CD4-positive, alpha-beta T cell (primary cell): ENCODE measurements at regions not wholly inside any gene's neighbourhood (a gene's known extent, or its start where the extent isn't known, plus 50 kb on each side); places are given as distances from the start of the nearest gene placed in this dataset.

Experiments used
- ATAC-seq: fragments of 200-7000 bp; cut with Tn5 transposase; one replicate; pipeline ENCODE4 v1.10.0; 2022; ENCODE audit warnings: mild to moderate bottlenecking; ENCODE audit not compliant: poor library complexity
- CTCF ChIA-PET: fragments of 350-600 bp; sonication (Branson Sonifier 250); formaldehyde crosslinking; loops from one replicate; lab custom pipeline; 2021; ENCODE audit warnings: antibody characterized with exemption, inconsistent platforms; lab: Charles Lee
- POLR2A ChIA-PET: fragments of 350-600 bp; sonication (Branson Sonifier 250); formaldehyde crosslinking; loops from one replicate; lab custom pipeline; 2021; ENCODE audit warnings: antibody characterized with exemption, inconsistent platforms; lab: Charles Lee
- DNase-seq, 14 experiments: peaks; one replicate each; pipeline ENCODE4 v3.0.0-alpha.2; 2013 to 2020; ENCODE audit warnings: mixed read lengths in 2 of 14
- H3K27ac ChIP-seq, 2 donors: one replicate each; pipeline versions ENCODE4 v1.5.1 to v1.7.0; 2013; ENCODE audit warnings: low read length in 2 of 2, low read depth in 1 of 2, mild to moderate bottlenecking in 1 of 2
- H3K27me3 ChIP-seq, 2 experiments: 1 replicate in 1 of 2; 2 replicates in 1 of 2; pipeline versions ENCODE4 v1.6.1 to v1.7.0; 2013; ENCODE audit warnings: low read length in 2 of 2, control low read depth in 1 of 2, mild to moderate bottlenecking in 1 of 2, moderate library complexity in 1 of 2; ENCODE audit not compliant: insufficient read depth in 2 of 2, control insufficient read depth in 1 of 2
- H3K36me3 ChIP-seq: one replicate; pipeline ENCODE4 v1.6.1; 2013; ENCODE audit warnings: low read length, control low read depth; ENCODE audit not compliant: insufficient read depth
- H3K4me1 ChIP-seq: one replicate; pipeline ENCODE4 v1.6.1; 2013; ENCODE audit warnings: low read length, control low read depth; ENCODE audit not compliant: insufficient read depth
- H3K4me3 ChIP-seq: one replicate; pipeline ENCODE4 v1.5.1; 2013; ENCODE audit warnings: mild to moderate bottlenecking, low read length, moderate library complexity
- H3K9me3 ChIP-seq, 2 experiments: 1 replicate in 1 of 2; 2 replicates in 1 of 2; pipeline versions ENCODE4 v1.6.1 to v1.7.0; 2013; ENCODE audit warnings: low read length in 2 of 2, mild to moderate bottlenecking in 2 of 2, control low read depth in 1 of 2, moderate library complexity in 1 of 2; ENCODE audit not compliant: control insufficient read depth in 1 of 2, insufficient read depth in 1 of 2
- H3K27ac Mint-ChIP-seq: one replicate; pipeline ENCODE4 v1.8.0; 2020; ENCODE audit warnings: mixed read lengths
- H3K27me3 Mint-ChIP-seq: one replicate; pipeline ENCODE4 v1.8.0; 2021; ENCODE audit warnings: mixed read lengths
- H3K36me3 Mint-ChIP-seq: one replicate; pipeline ENCODE4 v1.8.0; 2021; ENCODE audit warnings: low read depth, mixed read lengths
- H3K4me1 Mint-ChIP-seq: one replicate; pipeline ENCODE4 v1.8.0; 2021; ENCODE audit warnings: low read depth, mixed read lengths
- H3K4me3 Mint-ChIP-seq: one replicate; pipeline ENCODE4 v1.8.0; 2020; ENCODE audit warnings: mild to moderate bottlenecking, mixed read lengths
- H3K9me3 Mint-ChIP-seq: one replicate; pipeline ENCODE4 v1.8.0; 2020; ENCODE audit warnings: mixed read lengths
- intact Hi-C, 2 experiments: fragments of 100-400 bp; cut with DNase I in 1 of 2; cut with micrococcal nuclease in 1 of 2; formaldehyde crosslinking; loops; one replicate each; pipeline versions ENCODE4 v1.15.1 to v1.9.0; 2023 to 2025; cut with DNase I, micrococcal nuclease
- TF ChIP-seq, protein P1 (sequence below): fragments of 200-600 bp; IDR thresholded peaks from one replicate; pipeline ENCODE4 v1.8.0; 2022; ENCODE audit warnings: antibody characterized with exemption, mild to moderate bottlenecking

DNA sequence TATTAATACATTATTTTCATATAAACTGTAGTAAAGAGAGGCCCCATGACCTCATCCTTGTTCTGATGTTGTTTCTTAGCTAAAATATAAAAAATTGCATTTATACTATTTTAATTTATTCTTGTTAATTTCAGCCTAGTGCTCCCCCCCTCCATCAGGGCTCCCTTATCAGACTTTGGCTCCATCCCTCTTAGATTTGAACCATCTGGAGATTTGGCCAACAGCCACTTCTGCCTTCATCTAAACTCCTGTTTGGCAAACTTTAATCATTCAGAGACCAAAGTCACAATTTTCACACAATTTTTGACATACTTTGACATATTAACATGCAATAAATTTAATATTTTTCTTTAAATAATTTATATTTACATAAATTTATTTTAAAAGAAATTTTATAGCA, 569.3 kb downstream of the TDRD15 start:
- H3K9me3 Mint-ChIP-seq, result peaks cover 2% of the 10 kb centered on the region
- TF ChIP-seq, protein P1, sequence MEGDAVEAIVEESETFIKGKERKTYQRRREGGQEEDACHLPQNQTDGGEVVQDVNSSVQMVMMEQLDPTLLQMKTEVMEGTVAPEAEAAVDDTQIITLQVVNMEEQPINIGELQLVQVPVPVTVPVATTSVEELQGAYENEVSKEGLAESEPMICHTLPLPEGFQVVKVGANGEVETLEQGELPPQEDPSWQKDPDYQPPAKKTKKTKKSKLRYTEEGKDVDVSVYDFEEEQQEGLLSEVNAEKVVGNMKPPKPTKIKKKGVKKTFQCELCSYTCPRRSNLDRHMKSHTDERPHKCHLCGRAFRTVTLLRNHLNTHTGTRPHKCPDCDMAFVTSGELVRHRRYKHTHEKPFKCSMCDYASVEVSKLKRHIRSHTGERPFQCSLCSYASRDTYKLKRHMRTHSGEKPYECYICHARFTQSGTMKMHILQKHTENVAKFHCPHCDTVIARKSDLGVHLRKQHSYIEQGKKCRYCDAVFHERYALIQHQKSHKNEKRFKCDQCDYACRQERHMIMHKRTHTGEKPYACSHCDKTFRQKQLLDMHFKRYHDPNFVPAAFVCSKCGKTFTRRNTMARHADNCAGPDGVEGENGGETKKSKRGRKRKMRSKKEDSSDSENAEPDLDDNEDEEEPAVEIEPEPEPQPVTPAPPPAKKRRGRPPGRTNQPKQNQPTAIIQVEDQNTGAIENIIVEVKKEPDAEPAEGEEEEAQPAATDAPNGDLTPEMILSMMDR, result no peak
- Histone ChIP-seq H3K4me1 (no peaks in the 10 kb centered on the region), H3K27me3 (no peaks in the 10 kb centered on the region), H3K9me3 (peaks cover 0 to 3% of the 10 kb centered on the region in 2 experiments), H3K4me3 (no peak overlapping the region), H3K27ac (no peak overlapping the region), H3K36me3 (no peaks in the 10 kb centered on the region)
- H3K4me1 Mint-ChIP-seq, result no peaks in the 10 kb centered on the region
- ChIA-PET CTCF (no interaction called here), POLR2A (interaction anchor here (0.7 kb wide), 1 partner anchor 10 kb away, joined by 3 read pairs; no protein-coding TSS in a partner anchor)
- intact Hi-C loops, result no loop called here
- no peaks in the 10 kb centered on the region for H3K36me3 Mint-ChIP-seq
- no peak overlapping the region for H3K27ac Mint-ChIP-seq
- DNase-seq (no peak), ATAC-seq (no peak)
- no peaks in the 10 kb centered on the region for H3K27me3 Mint-ChIP-seq
- H3K4me3 Mint-ChIP-seq, result no peak overlapping the region

DNA sequence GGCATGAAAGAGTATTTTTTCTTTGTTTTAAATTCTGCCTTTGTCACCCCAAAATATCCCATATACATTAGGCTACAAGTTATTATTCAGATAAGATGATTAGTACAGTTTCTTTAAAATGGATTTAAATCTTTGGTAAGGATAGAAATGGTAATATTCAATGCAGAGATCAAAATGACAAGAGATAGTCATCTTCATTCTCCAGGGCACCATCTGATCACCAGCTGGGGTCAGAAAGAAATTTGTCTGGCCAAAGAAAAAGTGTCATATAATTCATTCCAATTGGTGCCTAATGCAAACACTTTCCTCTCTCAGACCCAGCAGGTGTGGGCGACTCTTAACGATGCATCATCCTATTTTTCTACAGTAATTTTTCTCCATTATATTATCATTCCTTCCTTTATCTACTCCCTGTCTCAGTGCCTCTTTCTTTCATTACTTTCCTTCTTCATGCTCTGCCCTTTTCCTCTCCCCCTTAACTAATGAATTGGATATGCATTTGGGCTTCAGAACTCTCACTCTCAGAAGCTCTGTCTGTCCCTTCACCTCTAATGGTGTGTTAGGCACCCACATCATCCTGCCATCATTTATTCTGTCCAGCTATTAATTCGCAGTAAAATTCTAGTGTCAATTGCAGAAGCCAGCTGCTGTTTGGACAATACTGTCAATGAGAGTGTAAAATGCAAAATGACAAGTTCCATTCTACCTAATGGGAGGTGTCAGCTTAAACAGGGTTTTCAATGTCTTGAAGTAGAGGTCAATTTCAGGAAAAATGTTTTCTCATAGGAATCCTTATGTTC, 570.5 kb downstream of the TDRD15 start:
- H3K9me3 ChIP-seq, result no peaks in the 10 kb centered on the region
- no peak overlapping the region for H3K27ac Mint-ChIP-seq
- DNase-seq (no peak), ATAC-seq (no peak)
- TF ChIP-seq, protein P1, result no peak
- H3K27me3 Mint-ChIP-seq, result no peaks in the 10 kb centered on the region
- no peaks in the 10 kb centered on the region for H3K4me1 ChIP-seq
- H3K36me3 Mint-ChIP-seq, result no peaks in the 10 kb centered on the region
- H3K36me3 ChIP-seq, result no peaks in the 10 kb centered on the region
- H3K4me3 Mint-ChIP-seq, result no peak overlapping the region
- no peak overlapping the region for H3K27ac ChIP-seq
- no peak overlapping the region for H3K4me3 ChIP-seq
- ChIA-PET POLR2A (no interaction called here), CTCF (no interaction called here)
- H3K4me1 Mint-ChIP-seq, result no peaks in the 10 kb centered on the region
- no peaks in the 10 kb centered on the region for H3K27me3 ChIP-seq
- H3K9me3 Mint-ChIP-seq, result peaks cover 4% of the 10 kb centered on the region
- intact Hi-C loops, result no loop called here

DNA sequence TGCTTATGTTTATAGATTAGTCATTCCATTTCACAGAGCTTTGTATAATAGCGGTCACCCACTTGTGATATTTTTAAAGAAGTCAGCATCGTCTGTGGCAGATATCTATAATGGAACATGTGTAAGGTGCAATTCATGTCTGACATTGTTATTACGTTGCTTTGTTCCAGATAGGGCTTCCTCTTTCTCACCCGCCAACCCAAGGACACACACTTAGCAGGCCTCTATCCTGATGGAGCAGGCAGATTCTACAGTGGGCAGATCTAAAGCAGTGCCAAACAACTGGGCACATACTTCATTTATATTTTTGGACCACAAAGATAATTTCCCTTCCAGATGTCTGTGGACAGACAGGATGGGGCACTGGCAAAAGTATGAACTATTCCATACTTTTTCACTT, 573.1 kb downstream of the TDRD15 start:
- intact Hi-C loops, result no loop called here

More for the DNA sequence above, 573.1 kb downstream of the TDRD15 start:
- H3K27me3 Mint-ChIP-seq, result no peaks in the 10 kb centered on the region
- no peaks in the 10 kb centered on the region for H3K36me3 Mint-ChIP-seq
- no peak overlapping the region for H3K4me3 Mint-ChIP-seq
- CTCF ChIA-PET, result no interaction called here
- no peak overlapping the region for H3K4me3 ChIP-seq
- H3K9me3 Mint-ChIP-seq, result peaks cover 4% of the 10 kb centered on the region
- ATAC-seq (no peak), DNase-seq (no peak)
- no peak overlapping the region for H3K27ac ChIP-seq
- POLR2A ChIA-PET, result no interaction called here
- H3K27ac Mint-ChIP-seq, result no peak overlapping the region
- no peaks in the 10 kb centered on the region for H3K36me3 ChIP-seq
- H3K4me1 Mint-ChIP-seq, result no peaks in the 10 kb centered on the region
- TF ChIP-seq, protein P1, result no peak
- H3K9me3 ChIP-seq, result no peaks in the 10 kb centered on the region
- H3K27me3 ChIP-seq, result no peaks in the 10 kb centered on the region
- H3K4me1 ChIP-seq, result no peaks in the 10 kb centered on the region
